GM12878 (cell line): ENCODE measurements at regions not wholly inside any gene's neighbourhood (a gene's known extent, or its start where the extent isn't known, plus 50 kb on each side); places are given as distances from the start of the nearest gene placed in this dataset.
"Not testable (repeated sequence)": the region's sequence is repeated elsewhere in the genome, so short reads cannot be mapped to it uniquely, and the experiment has no call there.

Source experiments
- ATAC-seq: fragments of 200-7000 bp; cut with Tn5 transposase; 3 replicates; pipeline ENCODE4 v1.9.1; 2020; ENCODE audit warnings: mild to moderate bottlenecking, moderate library complexity
- BruUV-seq: library from RNA; stranded (reverse); fragments of 400-500 nt; replicated peaks from 2 replicates; lab custom pipeline; 2021; lab: Mats Ljungman, UMichigan
- CTCF ChIA-PET: fragments of 300-600 bp; sonication (Branson Sonifier 250); formaldehyde crosslinking; extraction: SDS; loops from one replicate; lab custom pipeline; 2021; ENCODE audit warnings: inconsistent platforms; lab: Yijun Ruan, JAX
- POLR2A ChIA-PET: fragments of 350-600 bp; formaldehyde crosslinking; extraction: SDS; loops from one replicate; lab custom pipeline; 2021; ENCODE audit warnings: inconsistent platforms; lab: Charles Lee
- RAD21 ChIA-PET: fragments of 300-600 bp; sonication (Branson Sonifier 250); formaldehyde crosslinking; loops from one replicate; lab custom pipeline; 2023; ENCODE audit warnings: antibody characterized with exemption; ENCODE audit not compliant: unreplicated experiment; lab: Charles Lee
- SMC1A ChIA-PET: fragments of 300-600 bp; sonication (Branson Sonifier 250); formaldehyde crosslinking; loops from one replicate; lab custom pipeline; 2023; ENCODE audit not compliant: unreplicated experiment, uncharacterized antibody; lab: Charles Lee
- DNase-seq: peaks from one replicate; pipeline ENCODE4 v3.0.0-alpha.2; 2011; ENCODE audit warnings: low read depth, low spot score
- FAIRE-seq: peaks from 3 replicates; lab custom pipeline; 2011; peaks lifted over from hg19 to GRCh38; lab: Jason Lieb, UNC
- H2AFZ ChIP-seq: 2 replicates; pipeline ENCODE4 v1.6.0; 2011; ENCODE audit warnings: low read depth, low read length, control low read depth; ENCODE audit not compliant: control insufficient read depth
- H3K27ac ChIP-seq: 2 replicates; pipeline ENCODE4 v1.5.1; 2011; ENCODE audit warnings: control low read depth; ENCODE audit not compliant: control insufficient read depth, insufficient read depth
- H3K27me3 ChIP-seq, 2 experiments: replicated peaks in 1 of 2; 2 replicates each; pipeline versions ENCODE4 v1.6.0 to v1.6.1; 2011; ENCODE audit warnings: low read length in 1 of 2; ENCODE audit not compliant: control insufficient read depth in 2 of 2, insufficient read depth in 2 of 2
- H3K36me3 ChIP-seq, 2 experiments: 2 replicates each; pipeline ENCODE4 v1.5.1; 2011; ENCODE audit warnings: low read length in 1 of 2; ENCODE audit not compliant: control insufficient read depth in 2 of 2, insufficient read depth in 2 of 2
- H3K4me1 ChIP-seq: 2 replicates; pipeline ENCODE4 v1.6.1; 2011; ENCODE audit warnings: mild to moderate bottlenecking, low read length, moderate library complexity, mixed read lengths; ENCODE audit not compliant: control insufficient read depth, insufficient read depth
- H3K4me2 ChIP-seq: 2 replicates; pipeline ENCODE4 v1.6.0; 2011; ENCODE audit warnings: control low read depth; ENCODE audit not compliant: control insufficient read depth, insufficient read depth
- H3K4me3 ChIP-seq: fragments of 200-600 bp; sonication (generic); 2 replicates; pipeline ENCODE4 v1.5.1; 2016
- H3K79me2 ChIP-seq: 2 replicates; pipeline ENCODE4 v1.6.0; 2011; ENCODE audit warnings: low read length; ENCODE audit not compliant: control insufficient read depth, insufficient read depth
- H3K9ac ChIP-seq: 2 replicates; pipeline ENCODE4 v1.8.0; 2011; ENCODE audit warnings: low read length, control low read depth, mixed read lengths; ENCODE audit not compliant: control insufficient read depth, insufficient read depth
- H3K9me3 ChIP-seq: replicated peaks from 3 replicates; pipeline ENCODE4 v1.5.1; 2011; ENCODE audit warnings: mild to moderate bottlenecking, low read length; ENCODE audit not compliant: control insufficient read depth, insufficient read depth
- H4K20me1 ChIP-seq: 2 replicates; pipeline ENCODE4 v1.6.0; 2011; ENCODE audit not compliant: control insufficient read depth, insufficient read depth
- BACH1 ChIP-seq: fragments of 450-650 bp; IDR thresholded peaks from 2 replicates; pipeline ENCODE4 v1.6.1; 2017; ENCODE audit warnings: mild to moderate bottlenecking, borderline replicate concordance
- EGR1 ChIP-seq, 2 experiments: IDR thresholded peaks; 1 replicate in 1 of 2; 2 replicates in 1 of 2; pipeline ENCODE4 v1.6.1; 2011 to 2012; ENCODE audit warnings: low read depth in 2 of 2, low read length in 2 of 2, borderline replicate concordance in 1 of 2, mild to moderate bottlenecking in 1 of 2, moderate library complexity in 1 of 2
- MAX ChIP-seq: IDR thresholded peaks from 2 replicates; pipeline ENCODE4 v1.6.1; 2012; ENCODE audit warnings: low read depth, low read length, improper control_type of control experiment
- NBN ChIP-seq: fragments of 450-650 bp; IDR thresholded peaks from 2 replicates; pipeline ENCODE4 v1.6.1; 2016
- SIN3A ChIP-seq: IDR thresholded peaks from 2 replicates; pipeline ENCODE4 v1.6.1; 2012; ENCODE audit warnings: low read depth, low read length, improper control_type of control experiment
- SRF ChIP-seq, 2 experiments: IDR thresholded peaks; 2 replicates each; pipeline ENCODE4 v1.6.1; 2011; ENCODE audit warnings: low read depth in 2 of 2, low read length in 2 of 2, mild to moderate bottlenecking in 1 of 2, moderate library complexity in 1 of 2
- ZBTB4 ChIP-seq: fragments of 450-650 bp; formaldehyde crosslinking; IDR thresholded peaks from 2 replicates; pipeline ENCODE4 v1.4.0; 2022; ENCODE audit warnings: mild to moderate bottlenecking, moderate library complexity
- ZNF207 ChIP-seq: fragments of 450-650 bp; IDR thresholded peaks from 2 replicates; pipeline ENCODE4 v1.6.1; 2014; ENCODE audit warnings: antibody characterized with exemption, mild to moderate bottlenecking, borderline replicate concordance
- WGBS: methylation state at CpG from one replicate; pipeline ENCODE4 v1.1.6; 2016; ENCODE audit warnings: low lambda C conversion rate; ENCODE audit not compliant: insufficient replicate concordance, insufficient coverage; ENCODE audit errors: missing lambda C conversion rate; 5-methylcytosine and 5-hydroxymethylcytosine counted together
- in situ Hi-C: fragments of 300-500 bp; cut with MboI; formaldehyde crosslinking; loops from 9 replicates; pipeline ENCODE4 v1.14.3; 2018; ENCODE audit warnings: mixed read lengths
- intact Hi-C: fragments of 100-400 bp; cut with micrococcal nuclease; formaldehyde crosslinking; loops from one replicate; pipeline ENCODE4 v1.14.2; 2022; ENCODE audit not compliant: unreplicated experiment

- ATAC-seq = no peak
- in situ Hi-C loops = no loop called here
- ChIA-PET CTCF (no interaction called here), SMC1A (no interaction called here), RAD21 (no interaction called here), POLR2A (no interaction called here)
- Histone ChIP-seq H3K4me1 (no peaks in the 10 kb centered on the region), H3K27ac (no peak overlapping the region), H2AFZ (no peak overlapping the region), H3K79me2 (no peaks in the 10 kb centered on the region), H4K20me1 (no peaks in the 10 kb centered on the region), H3K9me3 (no peaks in the 10 kb centered on the region), H3K9ac (no peak overlapping the region), H3K36me3 (no peaks in the 10 kb centered on the region), H3K4me2 (no peak overlapping the region), H3K27me3 (no peaks in the 10 kb centered on the region), H3K4me3 (no peak overlapping the region)
- no TSS peak for BruUV-seq
- no peak for TF ChIP-seq BACH1
- no peak for TF ChIP-seq SIN3A
- TF ChIP-seq ZNF207 = no peak
- TF ChIP-seq EGR1 (IDR thresholded peaks at IDR 0.05; ENCODE audit: borderline replicate concordance in 1 of 2, low read depth in 2 of 2, low read length in 2 of 2) = no peak
- TF ChIP-seq MAX = no peak
- no peak for TF ChIP-seq SRF (IDR thresholded peaks at IDR 0.05; ENCODE audit: low read depth in 2 of 2, low read length in 2 of 2)
- no peak for TF ChIP-seq ZBTB4 (CRISPR knock-in tag)
- TF ChIP-seq NBN = no peak
- 46% methylated on average over 3 of the region's 3 CpGs for WGBS
- DNase-seq = no peak
- intact Hi-C loops = no loop called here
- FAIRE-seq = no peak
These were observed 319.6 kb downstream of the PTH2R start for GRCh38 chr2:208726242-208726641.

GRCh38 chr2:208751663-208752415, 345.2 kb downstream of the PTH2R start:
- FAIRE-seq, H3K4me1 ChIP-seq, RAD21 ChIA-PET, H4K20me1 ChIP-seq, H3K36me3 ChIP-seq, H3K9ac ChIP-seq, SMC1A ChIA-PET, DNase-seq, H3K9me3 ChIP-seq, H3K4me3 ChIP-seq, H3K4me2 ChIP-seq, ATAC-seq, H3K79me2 ChIP-seq, CTCF ChIA-PET, H3K27me3 ChIP-seq, in situ Hi-C loops, BruUV-seq, POLR2A ChIA-PET, intact Hi-C loops, H3K27ac ChIP-seq, H2AFZ ChIP-seq: not testable (repeated sequence)
- WGBS = 53% methylated on average over 21 of the region's 21 CpGs
